Esophagus muscularis mucosa (tissue), 4 donors: ENCODE measurements at regions not wholly inside any gene's neighbourhood (a gene's known extent, or its start where the extent isn't known, plus 50 kb on each side); places are given as distances from the start of the nearest gene placed in this dataset.
"Not testable (repeated sequence)": the region's sequence is repeated elsewhere in the genome, so short reads cannot be mapped to it uniquely, and the experiment has no call there.

ENCODE experiments used
- CTCF ChIP-seq, 3 experiments: fragments of 200-600 bp in 2 of 3; fragments of 450-650 bp in 1 of 3; sonication (generic) in 2 of 3; IDR thresholded peaks; one replicate each; pipeline ENCODE4 v1.5.1; 2017 to 2019; ENCODE audit warnings: antibody characterized with exemption in 3 of 3, mild to moderate bottlenecking in 2 of 3, moderate library complexity in 1 of 3
- EP300 ChIP-seq: sonication (generic); formaldehyde crosslinking; IDR thresholded peaks from one replicate; pipeline ENCODE4 v1.6.1; 2017; ENCODE audit warnings: antibody characterized with exemption
- POLR2A ChIP-seq: fragments of 450-650 bp; IDR thresholded peaks from one replicate; pipeline ENCODE4 v1.6.1; 2017; ENCODE audit warnings: antibody characterized with exemption, moderate library complexity, mild to moderate bottlenecking, low read depth
- POLR2AphosphoS5 ChIP-seq, 2 donors: sonication (generic); formaldehyde crosslinking; IDR thresholded peaks; one replicate each; pipeline ENCODE4 v1.6.1; 2017; ENCODE audit warnings: antibody characterized with exemption in 2 of 2

- not testable (repeated sequence) for TF ChIP-seq POLR2A; CTCF (IDR thresholded peaks at IDR 0.05); EP300; POLR2AphosphoS5 (IDR thresholded peaks at IDR 0.05)
Measured at GRCh38 chr5:36782612-36783011, 94.0 kb upstream of the NIPBL start.
